Osteoblast (primary cell): ENCODE measurements at regions not wholly inside any gene's neighbourhood (a gene's known extent, or its start where the extent isn't known, plus 50 kb on each side); places are given as distances from the start of the nearest gene placed in this dataset.

Experiments
- DNase-seq: peaks from one replicate; pipeline ENCODE4 v3.0.0; 2011; ENCODE audit warnings: low spot score, mixed read lengths; ENCODE audit not compliant: insufficient read length; ENCODE audit errors: missing footprints
- H2AFZ ChIP-seq: 2 replicates; pipeline ENCODE4 v1.6.0; 2011; ENCODE audit warnings: mild to moderate bottlenecking, low read length
- H3K27ac ChIP-seq: 2 replicates; pipeline ENCODE4 v1.5.1; 2011; ENCODE audit warnings: mild to moderate bottlenecking, low read depth, low read length, moderate library complexity
- H3K27me3 ChIP-seq: 2 replicates; pipeline ENCODE4 v1.6.0; 2012; ENCODE audit warnings: mild to moderate bottlenecking, control low read depth, inconsistent platforms, low read length, moderate library complexity; ENCODE audit not compliant: insufficient read depth
- H3K36me3 ChIP-seq: 2 replicates; pipeline ENCODE4 v1.5.1; 2011; ENCODE audit warnings: mild to moderate bottlenecking, low read length, control low read depth, moderate library complexity; ENCODE audit not compliant: insufficient read depth
- H3K4me1 ChIP-seq: 2 replicates; pipeline ENCODE4 v1.5.1; 2011; ENCODE audit warnings: mild to moderate bottlenecking, low read length, control low read depth, moderate library complexity; ENCODE audit not compliant: insufficient read depth
- H3K4me2 ChIP-seq: 2 replicates; pipeline ENCODE4 v1.6.0; 2011; ENCODE audit warnings: mild to moderate bottlenecking, low read length; ENCODE audit not compliant: insufficient read depth
- H3K4me3 ChIP-seq: fragments of 200-600 bp; sonication (generic); 3 replicates; pipeline ENCODE4 v1.5.1; 2012; ENCODE audit warnings: mild to moderate bottlenecking, low read length, inconsistent platforms; ENCODE audit not compliant: insufficient read depth
- H3K79me2 ChIP-seq: 2 replicates; pipeline ENCODE4 v1.6.0; 2012; ENCODE audit warnings: mild to moderate bottlenecking, low read length, control low read depth, inconsistent platforms; ENCODE audit not compliant: insufficient read depth
- H3K9me3 ChIP-seq: 2 replicates; pipeline ENCODE4 v1.5.1; 2011; ENCODE audit warnings: low read depth, low read length, control low read depth
- H4K20me1 ChIP-seq: 2 replicates; pipeline ENCODE4 v1.6.0; 2012; ENCODE audit warnings: mild to moderate bottlenecking, low read length, control low read depth; ENCODE audit not compliant: insufficient read depth
- CTCF ChIP-seq: IDR thresholded peaks from 2 replicates; pipeline ENCODE4 v1.5.1; 2011; ENCODE audit warnings: mild to moderate bottlenecking, low read depth, low read length, moderate library complexity; ENCODE audit errors: extremely low read depth

DNA sequence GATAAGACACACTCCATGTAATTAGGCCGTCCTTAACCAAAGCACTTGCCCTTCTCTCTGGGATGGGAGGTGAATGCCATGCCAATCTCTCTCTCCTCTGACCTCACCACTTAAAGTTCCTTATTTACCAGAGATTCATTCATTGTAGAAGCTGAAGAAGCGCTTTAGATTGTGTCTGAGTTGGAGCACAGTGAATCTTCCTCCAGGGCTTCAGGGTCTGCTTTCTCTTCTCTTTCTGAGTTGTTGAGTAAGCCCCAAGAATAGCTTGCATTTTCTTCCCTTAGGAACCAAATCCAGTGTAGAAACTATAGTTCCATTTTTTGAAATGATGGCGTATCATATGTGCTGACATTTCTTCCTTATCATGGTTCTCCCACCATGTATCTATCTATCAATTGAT lies 104.5 kb upstream of the MAML3 start:
- H3K79me2 ChIP-seq, result no peaks in the 10 kb centered on the region
- no peaks in the 10 kb centered on the region for H3K36me3 ChIP-seq
- no peak for DNase-seq
- H3K4me3 ChIP-seq, result no peak overlapping the region
- no peak overlapping the region for H2AFZ ChIP-seq
- no peak overlapping the region for H3K27ac ChIP-seq
- H4K20me1 ChIP-seq, result no peaks in the 10 kb centered on the region
- no peak for TF ChIP-seq CTCF
- H3K27me3 ChIP-seq, result no peaks in the 10 kb centered on the region
- H3K4me1 ChIP-seq, result peaks cover 45% of the 10 kb centered on the region
- no peak overlapping the region for H3K4me2 ChIP-seq
- no peaks in the 10 kb centered on the region for H3K9me3 ChIP-seq

- no peak for DNase-seq
- Histone ChIP-seq H3K27ac (peak overlapping the region; percentile 21), H3K4me1 (peaks cover 48% of the 10 kb centered on the region)
Observed at GRCh38 chr4:140257461-140258305, 103.7 kb upstream of the MAML3 start.

DNA sequence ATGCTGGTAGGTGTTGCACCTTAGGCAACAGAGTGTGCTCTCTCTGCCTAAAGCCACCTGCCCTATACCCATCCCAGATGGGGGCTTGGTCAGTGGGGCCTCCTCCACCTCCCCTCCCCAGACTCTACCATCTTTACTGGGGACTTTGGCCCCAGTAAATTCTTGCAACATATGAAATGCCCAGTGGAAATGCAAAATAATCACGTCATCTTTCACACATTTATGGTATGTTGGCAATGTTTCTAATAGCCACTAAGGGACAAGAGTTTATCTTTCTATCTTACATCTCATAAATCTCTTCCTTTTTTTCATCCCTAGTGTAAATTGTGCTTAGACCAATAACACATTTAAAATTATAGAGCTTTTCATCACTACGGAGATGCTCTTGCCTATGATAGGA lies 103.0 kb upstream of the MAML3 start:
- Histone ChIP-seq H4K20me1 (no peaks in the 10 kb centered on the region), H3K36me3 (no peaks in the 10 kb centered on the region), H3K9me3 (no peaks in the 10 kb centered on the region), H3K4me2 (peak overlapping the region; percentile 37), H3K79me2 (no peaks in the 10 kb centered on the region), H3K4me3 (no peak overlapping the region), H2AFZ (no peak overlapping the region), H3K4me1 (peaks cover 48% of the 10 kb centered on the region), H3K27me3 (no peaks in the 10 kb centered on the region), H3K27ac (peak overlapping the region; percentile 21)
- DNase-seq, result peak; percentile 78
- no peak for TF ChIP-seq CTCF

More at GRCh38 chr4:140257461-140258305, 103.7 kb upstream of the MAML3 start:
- Histone ChIP-seq H3K36me3 (no peaks in the 10 kb centered on the region), H2AFZ (no peak overlapping the region), H4K20me1 (no peaks in the 10 kb centered on the region), H3K9me3 (no peaks in the 10 kb centered on the region), H3K79me2 (no peaks in the 10 kb centered on the region), H3K4me2 (peak overlapping the region; percentile 37), H3K4me3 (no peak overlapping the region), H3K27me3 (no peaks in the 10 kb centered on the region)
- no peak for TF ChIP-seq CTCF

DNA sequence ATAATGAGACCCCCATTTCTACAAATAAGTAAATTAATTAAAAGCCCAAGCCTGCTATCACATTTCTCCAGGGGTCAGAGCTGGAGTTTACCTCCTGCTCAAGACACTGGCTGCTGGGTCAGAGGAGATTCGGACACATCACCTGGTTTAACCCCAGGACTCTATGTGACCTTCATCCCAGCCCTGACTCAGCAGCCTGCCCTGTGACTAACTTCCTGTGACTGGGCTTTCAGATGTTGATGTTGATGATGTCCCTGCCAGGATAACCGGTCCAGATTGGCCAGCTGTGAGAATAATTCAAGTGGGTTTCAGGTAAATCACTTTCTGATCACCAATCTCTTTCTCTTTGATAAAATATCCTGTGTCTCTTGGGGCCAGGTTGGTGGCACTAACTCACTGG lies 102.4 kb upstream of the MAML3 start:
- H2AFZ ChIP-seq, result no peak overlapping the region
- no peaks in the 10 kb centered on the region for H4K20me1 ChIP-seq
- H3K27ac ChIP-seq, result peak overlapping the region; percentile 21
- H3K27me3 ChIP-seq, result no peaks in the 10 kb centered on the region
- H3K79me2 ChIP-seq, result no peaks in the 10 kb centered on the region
- DNase-seq, result peak; percentile 90
- no peak for TF ChIP-seq CTCF
- peak overlapping the region; percentile 37 for H3K4me2 ChIP-seq
- H3K9me3 ChIP-seq, result no peaks in the 10 kb centered on the region
- H3K4me3 ChIP-seq, result no peak overlapping the region
- H3K36me3 ChIP-seq, result no peaks in the 10 kb centered on the region
- peaks cover 48% of the 10 kb centered on the region for H3K4me1 ChIP-seq
